GM18507 (cell line): ENCODE measurements at regions not wholly inside any gene's neighbourhood (a gene's known extent, or its start where the extent isn't known, plus 50 kb on each side); places are given as distances from the start of the nearest gene placed in this dataset.

Experiments used
- DNase-seq: peaks from one replicate; pipeline ENCODE4 v3.0.0; 2011; ENCODE audit warnings: low read depth; ENCODE audit not compliant: insufficient read length; ENCODE audit errors: extremely low spot score
- FAIRE-seq: peaks from 2 replicates; lab custom pipeline; 2011; peaks lifted over from hg19 to GRCh38; lab: Jason Lieb, UNC

DNA sequence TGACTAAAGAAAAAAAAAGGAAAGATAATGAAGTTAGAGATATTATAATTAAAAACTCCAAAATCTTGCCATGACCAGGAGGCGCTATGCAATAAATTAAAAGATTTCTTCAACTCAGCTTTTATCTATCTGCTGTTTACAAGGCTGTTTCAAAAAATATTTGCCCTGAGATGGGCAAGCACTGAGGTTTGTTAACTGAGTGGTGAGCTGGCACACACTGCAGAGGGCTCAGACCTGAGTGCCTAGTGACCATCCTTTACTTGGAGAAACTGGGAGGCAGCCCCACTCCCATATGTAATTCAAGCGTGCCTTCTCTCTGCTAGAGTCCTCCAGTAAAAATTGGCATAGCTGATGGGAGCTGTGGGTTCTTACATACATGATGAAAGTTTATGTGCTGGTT lies 198.7 kb upstream of the TBC1D5 start:
- FAIRE-seq (no peak), DNase-seq (no peak)

GRCh38 chr3:17939157-17939556 lies 196.7 kb upstream of the TBC1D5 start:
- DNase-seq (no peak), FAIRE-seq (no peak)

GRCh38 chr3:17938313-17938712 lies 195.9 kb upstream of the TBC1D5 start:
- FAIRE-seq (no peak), DNase-seq (no peak)

- FAIRE-seq (no peak), DNase-seq (no peak)
Measured at GRCh38 chr3:17936736-17937480, 194.5 kb upstream of the TBC1D5 start.

DNA sequence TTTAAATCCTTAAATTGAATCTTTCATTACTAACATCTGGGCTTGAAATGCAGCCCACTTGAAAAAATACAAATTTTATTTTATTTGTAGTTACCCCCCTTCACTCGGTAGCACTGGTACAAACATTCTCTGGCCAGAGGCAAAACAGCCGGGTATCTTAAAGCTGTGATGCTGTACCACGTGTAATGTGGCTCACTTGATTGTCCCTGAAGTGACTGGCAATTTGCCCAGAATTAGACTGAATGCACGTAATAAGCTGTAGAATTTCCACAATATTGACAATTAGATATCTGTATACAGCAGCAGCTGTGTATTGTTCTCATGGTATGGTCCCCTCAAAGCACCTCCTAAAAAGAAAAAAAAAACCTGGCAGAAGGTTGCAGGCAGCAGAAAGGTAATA lies 192.8 kb upstream of the TBC1D5 start:
- FAIRE-seq: no peak

GRCh38 chr3:17932136-17932771 lies 189.8 kb upstream of the TBC1D5 start:
- DNase-seq (no peak), FAIRE-seq (no peak)

More for the DNA sequence above, 192.8 kb upstream of the TBC1D5 start:
- DNase-seq: no peak

GRCh38 chr3:17931131-17931530 lies 188.7 kb upstream of the TBC1D5 start:
- no peak for FAIRE-seq
- DNase-seq: no peak

GRCh38 chr3:17928502-17929145 lies 186.2 kb upstream of the TBC1D5 start:
- DNase-seq (no peak), FAIRE-seq (no peak)

- DNase-seq (no peak), FAIRE-seq (no peak)
Measured at GRCh38 chr3:17927036-17927435, 184.6 kb upstream of the TBC1D5 start.

DNA sequence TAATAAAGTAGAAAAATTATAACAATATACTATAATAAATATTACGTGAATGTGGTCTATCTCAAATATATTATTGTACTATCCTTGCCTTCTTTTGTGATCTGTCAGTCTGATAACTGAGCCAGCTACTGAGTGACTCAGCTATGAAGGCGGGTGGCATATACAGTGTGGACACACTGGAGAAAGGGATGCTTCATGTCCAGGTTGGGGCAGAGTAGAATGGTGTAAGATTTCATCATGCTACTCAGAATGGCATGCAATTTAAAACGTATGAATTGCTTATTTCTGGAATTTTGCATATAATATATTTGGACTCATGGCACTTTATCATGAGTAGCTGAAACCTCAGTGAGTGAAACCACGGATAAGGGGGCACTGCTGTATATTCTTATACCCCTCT lies 172.9 kb upstream of the TBC1D5 start:
- FAIRE-seq: no peak
- DNase-seq: no peak

GRCh38 chr3:17913359-17913758 lies 170.9 kb upstream of the TBC1D5 start:
- FAIRE-seq: no peak
- no peak for DNase-seq

DNA sequence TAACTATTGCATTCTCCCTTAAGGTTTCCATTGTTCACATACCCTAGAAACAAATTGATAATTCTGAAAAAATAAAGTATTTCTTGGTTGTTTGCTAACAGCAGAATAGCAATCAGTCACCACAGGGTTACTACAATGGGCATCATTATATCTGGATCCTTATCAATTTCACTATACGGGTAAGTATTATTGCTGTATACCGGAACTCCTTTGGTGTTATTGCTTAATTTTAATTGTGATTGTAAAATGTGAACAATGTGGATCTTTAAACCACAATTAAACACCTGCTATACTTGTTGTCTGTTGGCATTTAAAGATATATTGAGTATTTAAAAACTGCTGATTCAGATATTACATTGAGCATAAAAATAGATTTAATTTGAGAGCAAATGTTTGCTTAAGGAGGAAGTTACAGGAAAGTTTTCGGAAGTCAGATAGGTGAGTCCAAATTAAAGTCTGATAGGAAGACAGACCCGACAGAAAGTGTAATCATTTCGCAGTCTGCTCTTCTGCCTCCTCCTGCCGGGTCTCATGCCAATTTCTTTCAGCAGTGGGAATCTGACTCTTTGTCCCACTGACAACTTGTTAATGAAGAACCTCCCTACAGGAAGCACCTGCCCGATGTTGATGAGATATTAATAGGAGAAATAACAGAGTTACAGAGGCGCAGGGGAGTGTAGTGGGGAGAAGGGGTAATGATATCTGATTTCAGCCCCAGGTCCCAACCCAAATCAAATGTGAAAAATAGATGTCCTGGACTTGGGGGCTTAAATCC lies 169.7 kb upstream of the TBC1D5 start:
- FAIRE-seq (no peak), DNase-seq (no peak)

DNA sequence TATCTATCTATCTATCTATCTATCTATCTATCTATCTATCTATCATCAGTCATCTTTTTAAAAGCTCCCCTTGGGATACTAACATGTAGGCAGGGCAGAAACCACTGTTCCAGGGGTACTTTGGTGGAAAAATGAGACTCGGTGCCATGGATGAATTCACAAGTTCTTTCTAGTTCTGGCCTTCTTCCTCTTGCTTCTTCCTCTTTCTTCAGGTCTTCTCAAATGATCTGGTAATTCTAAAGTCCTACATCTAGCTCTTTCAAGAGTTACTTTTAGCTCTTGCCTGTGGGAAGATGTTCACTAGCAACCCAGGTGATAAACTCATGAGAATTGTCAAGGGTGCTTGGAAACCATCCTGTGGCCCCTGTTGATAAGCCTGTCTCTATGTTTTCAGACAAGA lies 168.5 kb upstream of the TBC1D5 start:
- FAIRE-seq: no peak
- no peak for DNase-seq

- FAIRE-seq (no peak), DNase-seq (no peak)
Measured at GRCh38 chr3:17909714-17910113, 167.3 kb upstream of the TBC1D5 start.

DNA sequence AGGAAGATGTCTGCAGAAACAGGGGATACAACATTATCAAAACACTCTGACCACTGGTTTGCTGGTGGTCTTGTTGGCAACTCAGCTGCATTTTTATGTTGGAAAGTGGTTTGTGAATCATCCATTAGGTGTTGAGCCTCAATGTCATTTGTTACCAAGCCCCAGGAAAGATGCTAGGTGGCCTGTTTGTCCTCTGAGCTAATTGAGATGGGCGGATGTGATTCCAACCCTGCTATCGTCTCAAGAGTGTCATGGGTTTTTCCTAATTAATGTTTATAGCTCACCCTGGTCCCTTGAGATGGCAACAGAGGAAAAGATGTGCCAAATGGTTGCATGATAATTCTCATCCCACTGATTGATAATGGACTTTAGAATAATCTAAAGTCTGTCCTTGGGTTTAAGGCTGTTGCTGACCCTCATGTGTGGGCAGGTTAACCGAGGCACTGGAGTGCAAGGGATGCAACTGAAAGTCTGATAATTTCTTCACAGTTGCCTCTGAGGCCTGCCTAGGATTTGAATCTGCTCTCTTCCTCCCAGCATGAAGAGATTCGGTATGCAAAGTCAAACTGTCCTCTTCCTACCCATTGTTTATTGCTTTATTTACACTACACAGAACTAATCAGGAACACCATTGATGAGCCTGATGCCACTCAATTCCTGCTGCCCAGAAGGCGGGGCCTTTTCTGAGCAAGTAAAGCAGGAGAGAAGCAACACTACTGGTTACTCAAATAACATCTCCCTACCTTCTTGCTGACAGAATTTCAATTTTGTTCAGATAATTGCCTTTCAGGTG lies 166.2 kb upstream of the TBC1D5 start:
- no peak for FAIRE-seq

GRCh38 chr3:17905996-17906395 lies 163.6 kb upstream of the TBC1D5 start:
- no peak for FAIRE-seq
- no peak for DNase-seq

More for the DNA sequence above, 166.2 kb upstream of the TBC1D5 start:
- DNase-seq: no peak

GRCh38 chr3:17901893-17902292 lies 159.5 kb upstream of the TBC1D5 start:
- no peak for DNase-seq
- peak; percentile 62 for FAIRE-seq

- DNase-seq (no peak), FAIRE-seq (no peak)
Measured at GRCh38 chr3:17894434-17895060, 152.1 kb upstream of the TBC1D5 start.
